GM21529 (cell line): ENCODE measurements at regions not wholly inside any gene's neighbourhood (a gene's known extent, or its start where the extent isn't known, plus 50 kb on each side); places are given as distances from the start of the nearest gene placed in this dataset.

ENCODE experiments used
- ATAC-seq: cut with Tn5 transposase; IDR thresholded peaks from one replicate; pipeline ENCODE4 v1.9.1; 2021; ENCODE audit not compliant: unreplicated experiment

DNA sequence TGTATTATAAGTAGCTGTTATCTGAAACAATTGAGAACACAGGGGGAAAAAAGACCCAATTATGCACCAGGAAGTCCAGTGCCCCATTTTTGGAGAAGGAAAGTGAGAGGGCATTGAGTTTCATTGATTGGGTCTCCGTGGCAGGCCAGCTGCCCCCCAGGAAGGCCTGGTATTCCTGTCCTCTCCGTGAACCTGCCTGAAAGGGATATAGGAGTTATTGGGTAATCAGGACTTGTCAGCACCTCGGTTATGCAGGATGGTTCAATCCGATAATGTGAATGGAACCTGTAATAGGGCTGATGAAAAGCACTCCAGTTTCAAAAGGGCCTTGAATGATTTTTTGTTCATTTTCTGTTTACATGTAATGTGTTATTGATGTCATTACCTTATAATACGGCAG, 122.0 kb upstream of the RARB start:
- no peak for ATAC-seq

DNA sequence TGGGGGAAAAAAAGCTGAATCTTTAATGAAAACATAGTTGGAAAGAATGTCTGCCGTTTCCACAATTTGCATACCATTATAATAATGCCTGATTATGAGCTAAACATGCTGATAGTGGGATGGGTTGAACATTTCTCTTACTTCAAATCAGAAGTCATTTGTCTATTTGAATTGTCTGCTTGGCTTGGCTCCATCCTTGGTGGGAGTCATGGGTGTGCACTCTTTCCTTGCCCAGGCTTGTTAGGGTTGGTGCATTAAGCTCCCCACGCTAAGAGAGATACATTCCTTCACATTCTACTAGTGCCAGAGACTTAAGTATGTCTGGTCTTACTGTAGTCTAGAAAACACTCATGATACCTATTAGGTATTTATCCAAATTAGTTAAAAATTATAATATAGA, 121.4 kb upstream of the RARB start:
- no peak for ATAC-seq

DNA sequence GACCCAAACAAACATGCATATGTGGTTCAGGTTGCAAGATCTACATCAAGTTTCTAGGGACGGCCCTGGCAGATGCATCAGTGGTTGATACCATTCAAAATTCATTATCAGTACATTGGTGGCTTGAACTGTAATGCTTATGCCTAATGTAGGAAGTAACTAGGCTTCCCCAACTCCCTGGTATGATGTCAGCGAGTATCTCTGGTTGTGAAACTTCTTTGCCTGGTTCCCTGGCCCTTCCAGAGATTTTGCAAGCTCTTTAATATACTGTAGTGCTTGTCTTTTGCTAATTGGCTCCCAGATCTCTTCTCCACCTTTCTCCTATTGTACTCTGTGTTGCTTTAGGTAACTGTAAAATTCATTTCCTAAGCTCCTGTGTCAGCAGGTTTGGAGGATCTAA, 114.8 kb upstream of the RARB start:
- no peak for ATAC-seq

DNA sequence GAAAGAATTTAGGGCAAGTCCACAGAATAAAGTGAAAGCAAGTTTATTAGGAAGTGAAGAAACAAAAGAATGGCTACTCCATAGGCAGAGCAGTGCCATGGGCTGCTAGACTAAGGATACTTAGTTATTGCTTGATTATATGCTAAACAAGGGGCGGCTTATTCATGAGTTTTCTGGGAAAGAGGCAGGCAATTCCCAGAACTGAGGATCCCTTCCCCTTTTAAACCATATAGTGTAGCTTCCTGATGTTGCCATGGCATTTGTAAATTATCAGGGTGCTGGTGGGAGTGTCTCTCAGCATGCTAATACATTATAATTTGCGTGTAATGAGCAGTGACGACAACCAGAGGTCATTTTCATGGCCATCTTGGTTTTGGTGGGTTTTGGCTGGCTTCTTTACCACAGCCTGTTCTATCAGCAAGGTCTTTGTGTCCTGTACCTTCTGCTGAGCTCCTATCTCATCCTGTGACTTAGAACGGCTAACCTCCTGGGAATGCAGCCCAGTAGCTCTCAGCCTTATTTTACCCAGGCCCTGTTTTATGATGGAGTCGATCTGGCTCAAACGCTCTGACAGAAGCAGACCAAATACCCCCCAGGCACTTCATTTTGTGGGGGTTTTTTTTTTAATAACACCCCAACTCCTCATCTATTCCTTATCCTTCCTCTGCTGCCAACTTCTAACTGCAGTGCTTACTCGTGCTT, 103.0 kb upstream of the RARB start:
- no peak for ATAC-seq

DNA sequence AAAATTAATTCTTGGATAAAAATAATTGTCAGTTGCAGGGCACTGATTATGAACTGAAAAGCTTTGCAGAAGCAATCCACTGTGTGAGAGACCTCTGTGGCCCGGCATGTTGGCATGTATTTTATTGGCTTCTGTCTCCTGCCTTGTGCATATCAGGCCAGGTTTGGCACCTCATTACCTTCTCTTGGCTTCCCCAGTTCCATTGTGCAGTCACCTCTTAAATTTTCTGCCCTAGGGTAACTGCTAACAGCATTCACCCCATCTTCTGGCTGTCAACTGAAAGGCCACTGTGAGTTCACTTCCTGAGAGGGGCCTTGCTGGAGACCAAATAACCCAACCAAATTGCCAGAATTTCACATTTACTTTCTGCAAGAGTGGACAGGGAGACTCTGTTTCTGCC, 92.7 kb upstream of the RARB start:
- ATAC-seq: no peak

DNA sequence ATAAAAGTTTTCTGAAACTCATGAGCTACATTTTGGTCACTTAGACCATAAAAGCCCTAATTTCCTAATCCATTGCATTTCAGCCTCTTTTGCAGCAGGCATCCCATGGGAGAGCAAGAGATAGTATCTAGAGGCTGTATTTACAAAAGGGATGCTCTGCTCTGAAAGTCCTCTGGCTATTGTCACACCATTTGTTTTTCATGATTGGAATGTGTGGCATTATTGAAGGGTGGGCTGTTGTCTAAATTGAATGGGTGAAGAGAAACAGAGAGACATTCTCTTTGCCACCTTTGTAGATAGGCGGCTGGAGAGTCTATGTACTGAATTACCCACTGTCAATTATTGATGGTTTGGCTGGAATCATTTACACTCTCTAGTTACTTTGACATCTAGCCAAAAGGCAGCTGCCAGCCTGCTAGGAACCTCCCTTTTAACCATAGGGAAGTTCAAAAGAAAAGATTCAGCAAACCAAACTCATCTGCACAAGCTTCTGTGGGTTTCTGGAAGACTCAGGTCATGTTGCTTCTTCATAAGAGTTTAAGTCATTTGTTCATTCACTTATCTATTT, 89.8 kb upstream of the RARB start:
- no peak for ATAC-seq

DNA sequence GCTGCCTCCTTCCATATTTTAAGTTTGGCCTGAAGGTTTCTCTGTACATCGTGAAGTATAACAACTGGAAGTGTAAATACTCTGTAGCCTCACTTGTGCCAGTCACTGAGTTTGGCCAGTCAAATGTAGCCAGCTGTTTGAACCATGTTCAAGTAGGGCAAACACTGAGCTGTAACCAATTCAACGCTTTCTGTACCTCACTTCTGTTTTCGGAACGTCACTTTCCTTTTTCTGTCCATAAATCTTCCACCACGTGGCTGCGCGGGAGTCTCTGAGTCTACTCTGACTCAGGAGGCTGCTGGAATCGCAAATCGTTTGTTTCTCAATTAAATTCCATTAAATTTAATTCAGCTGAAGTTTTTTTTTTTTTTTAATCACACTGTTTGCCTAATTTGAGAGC, 88.8 kb upstream of the RARB start:
- ATAC-seq: no peak

DNA sequence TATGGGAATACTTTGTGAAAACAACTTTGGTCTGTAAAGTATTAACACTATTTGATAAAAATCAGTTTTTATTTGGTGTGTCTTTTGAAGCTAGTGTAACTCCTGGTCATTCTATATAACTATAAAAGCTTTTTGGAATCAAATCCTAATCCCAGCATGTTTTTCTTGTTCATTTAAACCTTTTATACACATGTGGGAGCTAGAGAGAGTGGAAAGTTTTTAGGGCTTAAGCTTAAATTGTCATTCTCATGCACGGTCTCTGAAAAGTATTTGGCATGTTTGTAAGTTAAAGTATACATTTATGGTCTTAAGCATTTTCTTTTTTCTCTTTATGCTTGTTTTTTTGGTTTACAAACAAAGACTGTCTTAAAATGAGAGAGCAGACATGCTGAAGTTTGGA, 83.4 kb upstream of the RARB start:
- no peak for ATAC-seq

DNA sequence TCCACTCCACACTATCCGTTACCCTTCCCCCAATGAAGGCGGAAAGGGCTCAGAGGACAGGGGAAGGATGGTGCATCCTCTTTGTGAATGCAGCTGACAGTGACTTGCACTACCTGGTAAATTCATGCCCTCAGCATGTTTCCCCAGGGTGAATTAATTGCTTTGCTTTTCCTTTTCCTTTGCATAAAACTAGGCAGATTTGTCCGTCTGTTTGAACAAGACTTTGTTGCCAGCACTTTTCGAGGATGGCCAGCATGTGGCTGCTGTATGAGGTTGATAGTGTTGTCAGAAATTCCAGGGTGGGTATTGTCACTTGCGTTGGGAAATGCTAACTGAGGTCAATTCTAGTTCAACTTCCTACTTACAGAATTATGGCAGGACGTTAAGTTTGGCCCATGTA, 79.0 kb upstream of the RARB start:
- ATAC-seq: no peak

DNA sequence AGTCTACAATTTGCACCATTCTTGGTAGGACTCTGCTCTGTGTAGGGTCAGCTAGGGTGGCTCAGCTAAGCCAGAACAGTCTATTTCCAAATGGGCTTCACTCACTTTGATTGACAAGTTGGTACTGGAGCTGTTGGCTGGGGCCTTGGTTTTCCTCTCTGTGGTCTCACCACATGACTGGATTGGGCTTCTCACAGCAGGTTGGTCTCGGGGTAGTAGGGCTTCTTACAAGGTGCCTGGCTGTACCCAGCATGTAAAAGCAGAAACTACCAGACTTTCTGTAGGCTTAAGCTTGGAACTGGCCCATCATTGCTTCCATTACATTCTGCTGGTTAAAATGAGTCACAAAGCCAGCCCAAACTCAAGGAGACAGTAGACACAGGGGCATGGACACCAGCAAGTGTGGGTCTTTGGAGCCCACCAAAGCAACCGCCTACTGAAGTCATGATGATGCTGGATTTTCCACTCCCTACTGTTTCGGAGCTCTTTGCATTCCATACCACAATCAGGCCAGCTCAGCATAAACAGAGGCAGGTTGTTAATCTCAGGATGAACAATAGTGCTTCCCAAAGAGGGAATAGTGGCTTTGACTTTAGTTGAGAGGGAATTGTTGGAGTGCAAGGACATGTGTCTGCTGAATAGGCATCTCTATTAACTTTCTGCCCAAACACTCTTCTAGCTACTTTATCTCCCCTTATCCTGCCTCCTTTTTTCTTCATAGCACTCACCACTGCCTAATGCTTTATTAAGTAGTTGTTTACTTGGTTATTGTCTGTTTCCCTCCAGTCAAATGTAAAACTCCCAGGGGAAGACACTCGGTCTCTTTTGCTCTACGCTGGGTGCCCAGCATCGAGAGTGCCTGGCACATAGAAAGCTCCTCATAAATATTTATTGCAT, 78.0 kb upstream of the RARB start:
- ATAC-seq: no peak

DNA sequence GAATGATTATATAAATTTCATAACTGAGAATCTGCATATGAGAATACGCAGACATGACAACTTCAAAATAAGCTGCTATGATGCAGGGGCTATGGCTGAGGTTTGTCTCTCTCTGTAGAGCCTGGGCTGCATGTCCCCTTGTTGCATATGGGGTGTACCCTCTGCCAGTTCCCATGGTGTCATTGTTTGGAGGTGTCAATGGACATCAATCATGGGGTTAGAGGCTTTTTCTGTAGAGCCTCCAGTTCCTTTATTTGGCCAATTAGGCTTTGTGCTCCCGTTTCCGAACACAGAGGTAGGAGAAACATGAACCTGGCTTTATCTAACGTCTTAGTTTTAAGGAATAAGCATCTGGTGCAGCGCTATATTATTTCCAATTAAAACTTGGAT, 77.3 kb upstream of the RARB start:
- no peak for ATAC-seq

DNA sequence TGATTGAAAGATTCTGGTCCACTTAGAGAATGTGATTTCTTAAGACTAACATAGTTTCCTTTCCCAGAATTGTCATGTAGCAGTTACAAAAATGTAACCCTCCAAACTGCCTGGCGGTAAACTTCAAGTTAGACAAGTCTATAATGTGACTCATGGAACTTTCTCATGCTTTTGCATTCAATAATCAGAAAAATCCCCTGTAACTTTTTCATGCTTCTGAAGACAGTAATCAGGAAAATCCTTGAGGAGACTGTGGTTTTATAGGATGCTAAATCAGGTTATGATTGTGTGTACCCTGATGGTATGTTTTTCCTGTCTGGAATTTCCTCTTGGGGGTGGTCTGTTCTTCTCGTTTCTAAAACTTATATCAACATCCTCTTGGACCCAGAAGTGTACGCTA, 74.0 kb upstream of the RARB start:
- ATAC-seq: no peak

DNA sequence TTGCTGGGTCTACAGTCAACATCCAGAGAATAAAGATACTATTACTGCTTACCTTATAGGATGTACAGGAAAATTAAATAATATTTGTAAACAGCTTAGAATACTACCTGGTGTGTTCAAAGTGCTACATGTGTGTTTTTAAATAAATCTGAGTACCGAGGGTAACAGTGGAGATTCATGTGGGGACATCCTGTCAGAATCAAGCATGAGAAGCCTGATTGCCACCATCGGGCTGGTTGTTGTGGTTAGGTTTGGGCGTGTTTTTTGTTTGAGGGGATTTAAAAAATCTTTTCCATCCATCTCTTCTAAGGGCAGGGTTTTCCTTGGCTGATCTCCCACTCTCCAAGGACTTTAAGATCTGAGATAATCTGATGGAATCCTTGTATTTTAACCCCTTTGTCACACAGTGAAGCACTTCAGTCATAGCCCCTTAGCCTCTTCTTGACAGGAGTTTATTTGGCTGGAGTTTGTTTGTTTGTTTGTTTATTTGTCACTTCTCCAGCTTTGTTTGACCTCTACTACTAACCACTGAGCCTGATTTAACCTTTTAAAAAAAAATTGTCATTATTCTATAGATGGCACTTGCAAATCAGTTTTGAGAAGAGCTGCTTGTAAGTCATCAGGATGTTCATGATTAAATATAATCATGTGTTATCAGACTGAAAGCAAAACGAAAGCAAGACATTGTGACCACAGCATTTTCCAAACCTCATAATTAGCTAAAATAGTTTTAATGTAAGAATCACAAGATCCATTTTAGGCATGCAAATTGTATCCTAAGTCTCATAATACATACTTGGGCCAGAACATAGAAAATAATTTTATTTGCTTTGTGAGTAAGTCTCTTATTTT, 72.8 kb upstream of the RARB start:
- no peak for ATAC-seq

DNA sequence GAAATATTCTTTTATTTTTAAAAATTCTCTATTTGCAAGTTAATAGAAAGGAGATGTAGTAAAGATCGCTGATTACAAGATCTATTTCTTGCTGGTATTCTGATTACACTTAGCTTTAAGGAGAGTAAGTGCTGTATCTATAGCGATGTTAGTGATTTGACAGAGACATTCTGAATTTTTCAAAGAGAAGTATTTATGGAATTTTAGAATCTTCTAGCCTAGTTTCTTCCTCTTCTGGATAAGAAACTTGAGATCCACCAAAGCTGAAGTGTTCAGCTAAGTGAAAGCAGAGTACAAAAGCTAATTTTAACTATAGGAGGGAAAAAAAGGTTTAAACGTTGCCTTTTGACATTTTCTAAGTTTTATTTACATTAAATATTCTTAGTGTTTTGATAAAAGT, 72.1 kb upstream of the RARB start:
- ATAC-seq: no peak

DNA sequence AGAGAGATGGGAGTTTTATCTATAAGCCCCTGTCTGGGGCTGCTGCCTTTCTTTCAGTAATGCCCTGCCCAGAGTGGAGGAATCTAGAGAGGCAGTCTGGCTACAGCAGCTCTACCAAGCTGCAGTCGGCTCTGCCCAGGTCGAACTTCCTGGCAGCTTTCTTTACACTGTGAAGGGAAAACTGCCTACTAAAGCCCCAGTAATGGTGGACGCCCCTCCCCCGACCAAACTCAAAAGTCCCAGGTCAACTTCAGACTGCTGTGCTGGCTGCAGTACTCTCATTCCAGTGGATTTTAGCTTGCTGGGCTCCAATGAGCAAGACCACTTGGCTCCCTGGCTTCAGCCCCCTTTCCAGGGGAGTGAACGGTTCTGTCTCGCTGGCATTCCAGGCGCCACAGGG, 65.9 kb upstream of the RARB start:
- no peak for ATAC-seq

DNA sequence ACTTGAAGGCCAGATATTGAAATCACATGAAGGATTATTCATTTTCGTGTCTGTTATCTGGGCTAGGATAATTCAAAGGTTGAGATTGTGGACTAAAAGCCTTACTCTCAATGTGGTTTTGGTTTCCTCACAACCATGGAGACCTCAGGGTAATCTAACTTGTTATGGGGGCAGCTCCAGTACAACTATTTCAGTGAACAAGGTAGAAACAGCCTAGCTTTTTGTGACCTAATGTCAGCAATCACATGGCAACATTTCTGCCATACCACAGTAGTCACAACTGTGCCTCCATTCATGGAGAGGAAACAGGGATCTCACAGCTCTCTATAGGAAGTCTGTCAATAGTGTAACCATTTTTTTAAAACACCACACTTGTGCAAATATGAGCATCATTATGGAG, 62.4 kb upstream of the RARB start:
- ATAC-seq: no peak

DNA sequence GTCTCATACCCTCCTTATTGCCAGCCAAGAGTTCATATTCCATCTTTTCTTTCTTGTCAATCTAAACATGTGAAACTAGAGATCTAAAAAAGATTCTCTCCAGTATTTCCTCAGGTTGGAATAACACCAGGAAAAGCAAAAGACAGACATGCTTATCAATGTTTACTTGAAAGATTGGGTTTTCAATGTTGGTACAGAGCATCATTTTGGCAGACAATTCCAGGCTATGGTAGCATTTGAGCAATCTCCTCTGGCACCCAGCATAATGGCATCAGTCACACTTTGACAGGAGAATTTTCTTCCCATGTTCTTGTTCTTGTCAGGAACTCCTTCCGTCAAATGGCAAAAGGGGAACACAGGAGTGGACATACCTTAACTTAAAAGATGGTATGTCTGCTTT, 61.0 kb upstream of the RARB start:
- no peak for ATAC-seq

DNA sequence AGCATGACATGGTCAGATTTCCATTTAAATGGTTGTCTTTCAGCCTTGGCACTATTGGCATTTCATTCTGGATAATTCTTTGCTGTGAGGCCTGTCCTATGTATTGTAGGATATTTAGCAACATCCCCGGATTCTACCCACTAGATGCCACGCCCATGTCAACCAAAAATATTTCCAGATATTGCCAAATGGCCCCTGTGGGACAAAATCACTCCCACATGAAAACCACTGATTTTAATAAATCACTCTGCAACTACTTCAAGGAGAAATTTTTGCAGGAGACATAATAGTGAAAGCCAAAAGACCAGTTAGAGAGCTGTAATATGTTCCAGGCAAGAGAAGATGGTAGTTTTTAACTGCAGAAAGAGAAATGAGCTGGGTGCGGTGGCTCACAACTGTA, 55.9 kb upstream of the RARB start:
- ATAC-seq: no peak

DNA sequence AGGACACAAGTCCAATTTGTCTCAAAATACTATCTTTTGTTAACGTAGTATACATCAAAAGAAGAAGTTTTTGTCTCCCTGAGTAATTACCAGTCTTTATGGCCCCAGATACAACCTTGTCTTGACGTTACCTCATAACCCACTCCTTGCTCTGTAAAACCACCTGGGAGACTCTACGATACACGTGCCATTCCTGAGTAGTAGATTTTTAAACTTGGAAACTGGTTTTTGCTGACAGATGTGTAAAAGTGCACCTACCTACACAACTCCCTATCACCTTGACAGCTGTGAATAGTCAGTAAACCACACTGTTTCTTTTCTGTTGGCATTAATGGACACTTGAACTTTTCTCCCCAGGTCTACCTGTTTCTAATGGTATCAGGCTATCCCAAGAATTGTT, 51.7 kb upstream of the RARB start:
- no peak for ATAC-seq

DNA sequence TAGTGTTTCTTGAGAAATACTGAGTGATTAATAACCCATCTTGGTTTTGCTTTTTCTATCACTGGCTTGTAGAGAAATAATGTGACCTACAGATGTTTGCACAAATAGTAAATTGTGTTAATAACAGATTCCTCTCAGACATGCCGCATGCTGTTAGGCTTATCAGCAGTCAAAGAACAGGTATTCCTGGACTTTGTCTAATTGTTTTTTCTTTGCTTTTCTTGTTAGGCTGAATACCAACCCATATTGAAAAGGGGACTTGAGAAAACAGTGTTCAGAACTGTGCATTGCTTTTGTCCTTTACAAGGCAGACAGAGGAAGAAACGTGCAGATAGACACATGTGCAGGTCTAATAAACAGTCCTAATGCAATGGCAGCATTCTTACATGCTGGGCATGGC, 51.0 kb upstream of the RARB start:
- ATAC-seq: no peak
